DND-41 (cell line): ENCODE measurements at regions not wholly inside any gene's neighbourhood (a gene's known extent, or its start where the extent isn't known, plus 50 kb on each side); places are given as distances from the start of the nearest gene placed in this dataset.

Experiments used
- CTCF ChIP-seq: IDR thresholded peaks from 2 replicates; pipeline ENCODE4 v1.5.1; 2012; ENCODE audit warnings: borderline replicate concordance, low read length, moderate library complexity, mild to moderate bottlenecking; ENCODE audit not compliant: poor library complexity, severe bottlenecking; ENCODE audit errors: extremely low read depth
- EZH2 ChIP-seq: IDR thresholded peaks from 3 replicates; pipeline ENCODE4 v1.6.1; 2012; ENCODE audit warnings: borderline replicate concordance, low read depth, mild to moderate bottlenecking, moderate library complexity, low read length, inconsistent platforms; ENCODE audit not compliant: severe bottlenecking

- TF ChIP-seq CTCF (no peak), EZH2 (no peak)
Measured at GRCh38 chr1:59180735-59181134, 116.2 kb upstream of the FGGY start.
